ENCODE measurements at regions not wholly inside any gene's neighbourhood (a gene's known extent, or its start where the extent isn't known, plus 50 kb on each side); places are given as distances from the start of the nearest gene placed in this dataset.

GRCh38 chr9:32142074-32142473, 242.4 kb upstream of the ACO1 start:
- TF ChIP-seq, protein P1, sequence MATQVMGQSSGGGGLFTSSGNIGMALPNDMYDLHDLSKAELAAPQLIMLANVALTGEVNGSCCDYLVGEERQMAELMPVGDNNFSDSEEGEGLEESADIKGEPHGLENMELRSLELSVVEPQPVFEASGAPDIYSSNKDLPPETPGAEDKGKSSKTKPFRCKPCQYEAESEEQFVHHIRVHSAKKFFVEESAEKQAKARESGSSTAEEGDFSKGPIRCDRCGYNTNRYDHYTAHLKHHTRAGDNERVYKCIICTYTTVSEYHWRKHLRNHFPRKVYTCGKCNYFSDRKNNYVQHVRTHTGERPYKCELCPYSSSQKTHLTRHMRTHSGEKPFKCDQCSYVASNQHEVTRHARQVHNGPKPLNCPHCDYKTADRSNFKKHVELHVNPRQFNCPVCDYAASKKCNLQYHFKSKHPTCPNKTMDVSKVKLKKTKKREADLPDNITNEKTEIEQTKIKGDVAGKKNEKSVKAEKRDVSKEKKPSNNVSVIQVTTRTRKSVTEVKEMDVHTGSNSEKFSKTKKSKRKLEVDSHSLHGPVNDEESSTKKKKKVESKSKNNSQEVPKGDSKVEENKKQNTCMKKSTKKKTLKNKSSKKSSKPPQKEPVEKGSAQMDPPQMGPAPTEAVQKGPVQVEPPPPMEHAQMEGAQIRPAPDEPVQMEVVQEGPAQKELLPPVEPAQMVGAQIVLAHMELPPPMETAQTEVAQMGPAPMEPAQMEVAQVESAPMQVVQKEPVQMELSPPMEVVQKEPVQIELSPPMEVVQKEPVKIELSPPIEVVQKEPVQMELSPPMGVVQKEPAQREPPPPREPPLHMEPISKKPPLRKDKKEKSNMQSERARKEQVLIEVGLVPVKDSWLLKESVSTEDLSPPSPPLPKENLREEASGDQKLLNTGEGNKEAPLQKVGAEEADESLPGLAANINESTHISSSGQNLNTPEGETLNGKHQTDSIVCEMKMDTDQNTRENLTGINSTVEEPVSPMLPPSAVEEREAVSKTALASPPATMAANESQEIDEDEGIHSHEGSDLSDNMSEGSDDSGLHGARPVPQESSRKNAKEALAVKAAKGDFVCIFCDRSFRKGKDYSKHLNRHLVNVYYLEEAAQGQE (IDR thresholded peaks at IDR 0.05; ENCODE audit: low read depth, low read length): no peak
- no peak for TF ChIP-seq STAT1 (conservative IDR thresholded peaks at IDR 0.05)
- no peak for TF ChIP-seq SMC3 (IDR thresholded peaks at IDR 0.05; ENCODE audit: borderline replicate concordance, low read length)
- no peak for TF ChIP-seq ZNF384 (IDR thresholded peaks at IDR 0.05; ENCODE audit: borderline replicate concordance, low read depth, low read length)
- TF ChIP-seq, protein P2, sequence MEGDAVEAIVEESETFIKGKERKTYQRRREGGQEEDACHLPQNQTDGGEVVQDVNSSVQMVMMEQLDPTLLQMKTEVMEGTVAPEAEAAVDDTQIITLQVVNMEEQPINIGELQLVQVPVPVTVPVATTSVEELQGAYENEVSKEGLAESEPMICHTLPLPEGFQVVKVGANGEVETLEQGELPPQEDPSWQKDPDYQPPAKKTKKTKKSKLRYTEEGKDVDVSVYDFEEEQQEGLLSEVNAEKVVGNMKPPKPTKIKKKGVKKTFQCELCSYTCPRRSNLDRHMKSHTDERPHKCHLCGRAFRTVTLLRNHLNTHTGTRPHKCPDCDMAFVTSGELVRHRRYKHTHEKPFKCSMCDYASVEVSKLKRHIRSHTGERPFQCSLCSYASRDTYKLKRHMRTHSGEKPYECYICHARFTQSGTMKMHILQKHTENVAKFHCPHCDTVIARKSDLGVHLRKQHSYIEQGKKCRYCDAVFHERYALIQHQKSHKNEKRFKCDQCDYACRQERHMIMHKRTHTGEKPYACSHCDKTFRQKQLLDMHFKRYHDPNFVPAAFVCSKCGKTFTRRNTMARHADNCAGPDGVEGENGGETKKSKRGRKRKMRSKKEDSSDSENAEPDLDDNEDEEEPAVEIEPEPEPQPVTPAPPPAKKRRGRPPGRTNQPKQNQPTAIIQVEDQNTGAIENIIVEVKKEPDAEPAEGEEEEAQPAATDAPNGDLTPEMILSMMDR (IDR thresholded peaks at IDR 0.05 in 2 of 3, conservative IDR thresholded peaks at IDR 0.05 in 1 of 3; ENCODE audit: control insufficient read depth in 2 of 3, extremely low read depth in 1 of 3, insufficient read depth in 1 of 3, low read depth in 3 of 3, low read length in 3 of 3): no peak
